Bronchial epithelial cell (primary cell): ENCODE measurements at regions not wholly inside any gene's neighbourhood (a gene's known extent, or its start where the extent isn't known, plus 50 kb on each side); places are given as distances from the start of the nearest gene placed in this dataset.

Experiments
- DNase-seq: peaks from one replicate; pipeline ENCODE4 v3.0.0-alpha.2; 2010; ENCODE audit warnings: low read depth
- FAIRE-seq: peaks from 2 replicates; lab custom pipeline; 2011; peaks lifted over from hg19 to GRCh38; lab: Jason Lieb, UNC
- H3K27me3 ChIP-seq: 2 replicates; pipeline ENCODE4 v1.5.1; 2011; ENCODE audit warnings: low read length; ENCODE audit not compliant: control insufficient read depth, insufficient read depth
- H3K36me3 ChIP-seq: 2 replicates; pipeline ENCODE4 v1.5.1; 2011; ENCODE audit warnings: low read length; ENCODE audit not compliant: control insufficient read depth, insufficient read depth
- H3K4me3 ChIP-seq: 2 replicates; pipeline ENCODE4 v1.5.1; 2011; ENCODE audit warnings: mild to moderate bottlenecking, low read depth, low read length, control low read depth
- TF ChIP-seq, protein P1 (sequence below): IDR thresholded peaks from 2 replicates; pipeline ENCODE4 v1.5.1; 2011; ENCODE audit warnings: mild to moderate bottlenecking, moderate library complexity, low read length, control low read depth, inconsistent platforms; ENCODE audit not compliant: insufficient read depth, severe bottlenecking

DNA sequence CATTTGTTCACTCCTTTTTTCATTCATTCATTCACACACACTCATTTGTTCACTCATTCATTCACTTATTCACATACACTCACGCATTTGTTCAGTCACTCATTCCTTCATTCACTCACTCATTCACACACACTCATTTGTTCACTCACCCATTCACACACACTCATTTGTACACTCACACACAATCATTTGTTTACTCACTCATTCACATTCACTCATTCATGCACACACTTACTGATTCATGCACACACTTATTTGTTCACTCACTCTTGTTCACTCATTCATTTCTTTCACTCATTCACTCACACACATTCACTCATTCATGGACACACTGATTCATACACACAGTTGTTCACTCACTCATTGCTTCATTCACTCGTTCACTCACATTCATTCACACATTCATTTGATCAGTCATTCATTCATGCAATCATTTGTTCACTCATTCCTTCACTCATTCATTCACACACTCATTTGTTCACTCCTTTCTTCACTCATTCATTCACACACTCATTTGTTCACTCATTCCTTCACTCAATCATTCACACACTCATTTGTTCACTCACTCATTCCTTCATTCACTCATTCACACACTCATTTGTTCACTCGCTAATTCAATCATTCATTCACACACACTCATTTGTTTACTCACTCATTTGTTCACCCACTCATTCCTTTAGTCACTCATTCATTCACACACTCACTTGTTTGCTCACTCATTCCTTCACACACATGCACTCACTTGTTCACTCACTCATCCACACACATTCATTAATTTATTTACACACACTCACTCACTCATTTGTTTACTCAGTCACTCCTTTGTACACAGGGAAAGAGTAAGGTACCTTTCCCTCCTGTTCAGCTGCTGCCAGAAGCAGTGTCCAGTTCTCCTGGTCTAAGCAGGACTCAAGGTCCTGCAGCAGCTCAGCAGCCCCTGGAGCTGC lies 50.7 kb upstream of the BHLHE23 start:
- Histone ChIP-seq H3K4me3 (no peak overlapping the region), H3K36me3 (no peaks in the 10 kb centered on the region), H3K27me3 (no peaks in the 10 kb centered on the region)
- TF ChIP-seq, protein P1, sequence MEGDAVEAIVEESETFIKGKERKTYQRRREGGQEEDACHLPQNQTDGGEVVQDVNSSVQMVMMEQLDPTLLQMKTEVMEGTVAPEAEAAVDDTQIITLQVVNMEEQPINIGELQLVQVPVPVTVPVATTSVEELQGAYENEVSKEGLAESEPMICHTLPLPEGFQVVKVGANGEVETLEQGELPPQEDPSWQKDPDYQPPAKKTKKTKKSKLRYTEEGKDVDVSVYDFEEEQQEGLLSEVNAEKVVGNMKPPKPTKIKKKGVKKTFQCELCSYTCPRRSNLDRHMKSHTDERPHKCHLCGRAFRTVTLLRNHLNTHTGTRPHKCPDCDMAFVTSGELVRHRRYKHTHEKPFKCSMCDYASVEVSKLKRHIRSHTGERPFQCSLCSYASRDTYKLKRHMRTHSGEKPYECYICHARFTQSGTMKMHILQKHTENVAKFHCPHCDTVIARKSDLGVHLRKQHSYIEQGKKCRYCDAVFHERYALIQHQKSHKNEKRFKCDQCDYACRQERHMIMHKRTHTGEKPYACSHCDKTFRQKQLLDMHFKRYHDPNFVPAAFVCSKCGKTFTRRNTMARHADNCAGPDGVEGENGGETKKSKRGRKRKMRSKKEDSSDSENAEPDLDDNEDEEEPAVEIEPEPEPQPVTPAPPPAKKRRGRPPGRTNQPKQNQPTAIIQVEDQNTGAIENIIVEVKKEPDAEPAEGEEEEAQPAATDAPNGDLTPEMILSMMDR = no peak
- peak; percentile 87 for FAIRE-seq
- peak; percentile 3 for DNase-seq

DNA sequence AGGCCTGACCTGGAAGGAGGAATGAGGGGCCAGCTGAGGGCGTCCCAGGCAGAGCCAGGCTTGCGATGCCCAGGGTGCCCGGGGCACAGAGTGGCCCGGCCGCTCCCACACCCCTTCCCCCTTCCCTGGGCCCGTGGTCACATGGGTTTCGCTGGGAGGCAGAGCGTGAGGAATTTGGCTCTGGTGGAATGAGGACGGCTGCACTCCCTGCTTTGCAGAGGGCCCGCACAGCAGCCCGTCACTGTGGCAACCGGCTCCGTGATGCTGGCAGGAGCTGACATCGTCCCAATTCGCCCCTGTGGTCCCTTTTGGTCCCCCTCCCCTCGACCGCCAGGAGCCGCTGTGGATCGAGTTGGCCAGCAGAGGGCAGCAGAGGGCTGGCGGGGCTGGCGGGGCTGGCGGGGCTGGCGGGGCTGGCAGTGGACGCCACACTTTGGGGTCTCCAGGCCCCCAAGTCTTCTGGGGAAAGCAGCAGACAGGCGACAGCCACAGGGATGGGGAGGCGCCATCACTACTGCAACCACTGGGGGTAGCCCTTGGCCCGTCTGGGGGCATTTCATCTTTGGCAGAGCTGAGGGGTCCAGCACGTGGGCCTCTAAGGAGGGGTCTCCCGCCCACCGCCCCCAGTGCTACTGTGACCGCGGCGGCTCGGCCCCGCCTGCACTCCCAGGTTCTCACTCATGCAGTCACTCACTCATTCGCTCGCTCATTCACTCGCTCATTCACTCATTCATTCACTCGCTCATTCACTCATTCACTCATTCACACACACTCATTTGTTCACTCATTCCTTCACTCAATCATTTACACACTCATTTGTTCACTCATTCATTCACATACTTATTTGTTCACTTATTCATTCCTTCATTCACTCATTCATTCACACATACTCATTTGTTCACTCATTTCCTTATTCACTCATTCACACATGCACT lies 49.7 kb upstream of the BHLHE23 start:
- Histone ChIP-seq H3K36me3 (no peaks in the 10 kb centered on the region), H3K4me3 (no peak overlapping the region), H3K27me3 (no peaks in the 10 kb centered on the region)
- DNase-seq (no peak), FAIRE-seq (no peak)
- TF ChIP-seq, protein P1 = peak; percentile 65
